ENCODE measurements at regions not wholly inside any gene's neighbourhood (a gene's known extent, or its start where the extent isn't known, plus 50 kb on each side); places are given as distances from the start of the nearest gene placed in this dataset.

DNA sequence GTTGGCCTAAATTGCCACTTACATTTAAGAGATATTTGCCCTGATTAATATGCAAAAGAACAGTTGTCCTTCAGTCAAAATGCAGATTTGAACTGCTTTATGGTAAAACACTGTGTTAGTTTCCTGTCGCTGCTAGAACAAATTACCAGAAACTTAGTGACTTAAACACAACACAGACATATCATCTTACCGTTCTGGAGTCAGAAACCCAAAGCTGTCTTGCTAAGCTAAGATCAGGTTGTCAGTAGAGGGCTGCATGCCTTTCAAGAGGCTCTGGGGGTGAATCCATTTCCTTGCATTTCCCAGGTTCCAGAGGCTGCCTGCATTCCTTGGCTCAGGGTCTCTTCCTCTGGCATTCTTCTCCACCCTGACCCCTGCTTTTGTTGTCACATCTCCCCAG, 149.5 kb downstream of the FAM161A start:
- H3K23ac ChIP-seq (ENCODE audit: insufficient read length), result no peak overlapping the region
- no peak overlapping the region for H4K8ac ChIP-seq (ENCODE audit: extremely low read depth, insufficient read depth, low read length)
- no peaks in the 10 kb centered on the region for H4K20me1 ChIP-seq (replicated peaks in 1 of 2; ENCODE audit: control insufficient read depth in 1 of 2, insufficient read depth in 2 of 2, low read length in 2 of 2)
- no peak overlapping the region for H3K4ac ChIP-seq (replicated peaks; ENCODE audit: insufficient read length, low read depth, low read length)
- H4K5ac ChIP-seq (ENCODE audit: insufficient read length, low read depth, low read length), result no peak overlapping the region
- no peaks in the 10 kb centered on the region; a peak in 1 of 4 replicates for H3K9me3 ChIP-seq (ENCODE audit: insufficient read depth in 2 of 2, low read depth in 1 of 2, low read length in 1 of 2)
- no peak overlapping the region for H3K14ac ChIP-seq (ENCODE audit: insufficient read length)
- H3K23me2 ChIP-seq (ENCODE audit: low read depth, low read length), result no peaks in the 10 kb centered on the region
- no peak overlapping the region for H3K27ac ChIP-seq (ENCODE audit: low read depth, low read length)
- DNase-seq (ENCODE audit: low read depth in 1 of 2, low spot score in 2 of 2), result peak in 1 of 2 experiments; percentile 8
- H3K9ac ChIP-seq (replicated peaks in 1 of 4; ENCODE audit: extremely low read depth in 1 of 4, low read depth in 3 of 4, low read length in 3 of 4), result no peak overlapping the region
- no peak overlapping the region for H2BK12ac ChIP-seq (ENCODE audit: low read depth, low read length)
- no peak overlapping the region for H3K4me2 ChIP-seq (ENCODE audit: insufficient read depth in 1 of 2, low read depth in 2 of 2, low read length in 2 of 2)
- H3K36me3 ChIP-seq (ENCODE audit: control insufficient read depth in 2 of 4, insufficient read depth in 4 of 4, low read length in 3 of 4), result no peaks in the 10 kb centered on the region
- H3K27me3 ChIP-seq (replicated peaks in 1 of 4; ENCODE audit: control insufficient read depth in 3 of 4, extremely low read depth in 1 of 4, insufficient read depth in 3 of 4, low read length in 3 of 4), result no peaks in the 10 kb centered on the region; a peak in 1 of 7 replicates
- H3K4me3 ChIP-seq (ENCODE audit: extremely low read depth in 1 of 4, insufficient read depth in 2 of 4, low read depth in 3 of 4, low read length in 4 of 4), result no peak overlapping the region
- no peaks in the 10 kb centered on the region for H3K79me2 ChIP-seq (ENCODE audit: control insufficient read depth in 1 of 2, insufficient read depth in 2 of 2, low read length in 2 of 2)
- no peaks in the 10 kb centered on the region for H3K4me1 ChIP-seq (replicated peaks in 1 of 4; ENCODE audit: control insufficient read depth in 3 of 4, insufficient read depth in 4 of 4, low read length in 3 of 4)
- no peak overlapping the region for H4K91ac ChIP-seq (replicated peaks; ENCODE audit: insufficient read length, low read length)
- no peak overlapping the region for H2AFZ ChIP-seq (ENCODE audit: low read length)
- H2BK20ac ChIP-seq (ENCODE audit: low read length), result no peak overlapping the region
- no peak overlapping the region for H2BK15ac ChIP-seq (ENCODE audit: low read length)
- no peak overlapping the region for H2BK120ac ChIP-seq (replicated peaks; ENCODE audit: low read depth, low read length)
- FAIRE-seq, result no peak
- no peak overlapping the region for H2BK5ac ChIP-seq (ENCODE audit: low read depth, low read length)
- WGBS, 2 experiments (ENCODE audit: extremely low coverage in 1 of 2, insufficient coverage in 1 of 2, insufficient read length in 1 of 2, insufficient replicate concordance in 2 of 2, low coverage in 1 of 2, low lambda C conversion rate in 2 of 2, missing lambda C conversion rate in 1 of 2), result 87% methylated on average over 2 of the region's 2 CpGs; no CpG with 5 or more reads in 1 of the 2 experiments
- no peak overlapping the region for H2AK5ac ChIP-seq (ENCODE audit: low read depth, low read length)
- ChIA-PET CTCF (ENCODE audit: partially characterized antibody) (no interaction called here), POLR2A (ENCODE audit: partially characterized antibody) (no interaction called here)
- H3K79me1 ChIP-seq (ENCODE audit: low read depth, low read length), result no peaks in the 10 kb centered on the region
- H3K18ac ChIP-seq (ENCODE audit: extremely low read depth, low read length), result no peak overlapping the region
- H3K56ac ChIP-seq (replicated peaks; ENCODE audit: insufficient read length, low read depth, low read length), result no peak overlapping the region
- TF ChIP-seq SIX5 (IDR thresholded peaks at IDR 0.05; ENCODE audit: low read depth, low read length), result no peak
- no peak for TF ChIP-seq SP1 (IDR thresholded peaks at IDR 0.05; ENCODE audit: low read depth, low read length)
- no peak for TF ChIP-seq POU5F1 (IDR thresholded peaks at IDR 0.05; ENCODE audit: low read depth, low read length)
- TF ChIP-seq, protein P1, sequence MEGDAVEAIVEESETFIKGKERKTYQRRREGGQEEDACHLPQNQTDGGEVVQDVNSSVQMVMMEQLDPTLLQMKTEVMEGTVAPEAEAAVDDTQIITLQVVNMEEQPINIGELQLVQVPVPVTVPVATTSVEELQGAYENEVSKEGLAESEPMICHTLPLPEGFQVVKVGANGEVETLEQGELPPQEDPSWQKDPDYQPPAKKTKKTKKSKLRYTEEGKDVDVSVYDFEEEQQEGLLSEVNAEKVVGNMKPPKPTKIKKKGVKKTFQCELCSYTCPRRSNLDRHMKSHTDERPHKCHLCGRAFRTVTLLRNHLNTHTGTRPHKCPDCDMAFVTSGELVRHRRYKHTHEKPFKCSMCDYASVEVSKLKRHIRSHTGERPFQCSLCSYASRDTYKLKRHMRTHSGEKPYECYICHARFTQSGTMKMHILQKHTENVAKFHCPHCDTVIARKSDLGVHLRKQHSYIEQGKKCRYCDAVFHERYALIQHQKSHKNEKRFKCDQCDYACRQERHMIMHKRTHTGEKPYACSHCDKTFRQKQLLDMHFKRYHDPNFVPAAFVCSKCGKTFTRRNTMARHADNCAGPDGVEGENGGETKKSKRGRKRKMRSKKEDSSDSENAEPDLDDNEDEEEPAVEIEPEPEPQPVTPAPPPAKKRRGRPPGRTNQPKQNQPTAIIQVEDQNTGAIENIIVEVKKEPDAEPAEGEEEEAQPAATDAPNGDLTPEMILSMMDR (IDR thresholded peaks at IDR 0.05; ENCODE audit: control extremely low read depth in 1 of 3, insufficient read depth in 1 of 3, low read depth in 1 of 3, low read length in 3 of 3), result no peak
- no peak for TF ChIP-seq ASH2L (IDR thresholded peaks at IDR 0.05; ENCODE audit: low read length)
- no peak for TF ChIP-seq POLR2A (IDR thresholded peaks at IDR 0.05; ENCODE audit: control extremely low read depth in 1 of 2, low read depth in 2 of 2, low read length in 2 of 2)
- TF ChIP-seq TAF1 (IDR thresholded peaks at IDR 0.05; ENCODE audit: low read depth, low read length), result no peak
- TF ChIP-seq KDM4A (IDR thresholded peaks at IDR 0.05; ENCODE audit: low read depth, low read length, severe bottlenecking), result no peak
- TF ChIP-seq ZNF274 (IDR thresholded peaks at IDR 0.05; ENCODE audit: borderline replicate concordance, extremely low read depth, low read length), result no peak
- TF ChIP-seq KDM1A (IDR thresholded peaks at IDR 0.05; ENCODE audit: borderline replicate concordance, low read length), result no peak
- TF ChIP-seq SIRT6 (IDR thresholded peaks at IDR 0.05; ENCODE audit: low read length), result no peak
- TF ChIP-seq, protein P2, sequence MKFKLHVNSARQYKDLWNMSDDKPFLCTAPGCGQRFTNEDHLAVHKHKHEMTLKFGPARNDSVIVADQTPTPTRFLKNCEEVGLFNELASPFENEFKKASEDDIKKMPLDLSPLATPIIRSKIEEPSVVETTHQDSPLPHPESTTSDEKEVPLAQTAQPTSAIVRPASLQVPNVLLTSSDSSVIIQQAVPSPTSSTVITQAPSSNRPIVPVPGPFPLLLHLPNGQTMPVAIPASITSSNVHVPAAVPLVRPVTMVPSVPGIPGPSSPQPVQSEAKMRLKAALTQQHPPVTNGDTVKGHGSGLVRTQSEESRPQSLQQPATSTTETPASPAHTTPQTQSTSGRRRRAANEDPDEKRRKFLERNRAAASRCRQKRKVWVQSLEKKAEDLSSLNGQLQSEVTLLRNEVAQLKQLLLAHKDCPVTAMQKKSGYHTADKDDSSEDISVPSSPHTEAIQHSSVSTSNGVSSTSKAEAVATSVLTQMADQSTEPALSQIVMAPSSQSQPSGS (IDR thresholded peaks at IDR 0.05; ENCODE audit: low read length), result no peak

All from H1 (cell line).